GM21529 (cell line): ENCODE measurements at regions not wholly inside any gene's neighbourhood (a gene's known extent, or its start where the extent isn't known, plus 50 kb on each side); places are given as distances from the start of the nearest gene placed in this dataset.
"Not testable (repeated sequence)": the region's sequence is repeated elsewhere in the genome, so short reads cannot be mapped to it uniquely, and the experiment has no call there.

Experiments used
- ATAC-seq: cut with Tn5 transposase; IDR thresholded peaks from one replicate; pipeline ENCODE4 v1.9.1; 2021; ENCODE audit not compliant: unreplicated experiment

DNA sequence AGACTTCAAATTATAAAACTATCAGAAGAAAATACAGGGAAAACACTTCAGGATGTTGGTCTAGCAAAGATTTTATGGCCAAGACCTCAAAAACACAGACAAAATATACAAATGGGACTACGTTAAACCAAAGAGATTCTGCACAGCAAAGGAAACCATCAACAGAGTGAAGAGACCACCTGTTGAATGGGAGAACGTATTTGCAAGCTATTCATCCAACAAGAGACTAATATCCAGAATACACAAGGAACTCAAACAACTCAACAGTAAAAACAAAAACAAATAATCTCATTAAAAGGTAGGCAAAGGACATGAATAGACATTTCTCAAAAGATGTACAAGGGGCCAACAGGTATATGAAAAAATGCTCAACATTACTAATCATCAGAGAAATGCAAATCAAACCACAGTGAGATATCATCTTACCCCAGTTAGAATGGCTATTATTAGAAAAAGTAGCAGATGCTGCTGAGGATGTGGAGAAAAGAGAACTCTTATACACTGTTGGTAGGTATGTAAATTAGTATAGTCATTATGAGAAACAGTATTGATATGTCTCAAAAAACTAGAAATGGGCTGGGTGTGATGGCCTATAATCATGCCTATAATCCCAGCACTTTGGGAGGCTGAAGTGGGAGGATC lies 112.6 kb downstream of the LRIG2 start:
- peak; percentile 98 for ATAC-seq

GRCh38 chr1:113190078-113190477 lies 117.1 kb downstream of the LRIG2 start:
- ATAC-seq = no peak

GRCh38 chr1:113190930-113191329 lies 117.9 kb downstream of the LRIG2 start:
- ATAC-seq = no peak

- peak; percentile 80 for ATAC-seq
These were observed 118.6 kb downstream of the LRIG2 start for GRCh38 chr1:113191579-113192076.

DNA sequence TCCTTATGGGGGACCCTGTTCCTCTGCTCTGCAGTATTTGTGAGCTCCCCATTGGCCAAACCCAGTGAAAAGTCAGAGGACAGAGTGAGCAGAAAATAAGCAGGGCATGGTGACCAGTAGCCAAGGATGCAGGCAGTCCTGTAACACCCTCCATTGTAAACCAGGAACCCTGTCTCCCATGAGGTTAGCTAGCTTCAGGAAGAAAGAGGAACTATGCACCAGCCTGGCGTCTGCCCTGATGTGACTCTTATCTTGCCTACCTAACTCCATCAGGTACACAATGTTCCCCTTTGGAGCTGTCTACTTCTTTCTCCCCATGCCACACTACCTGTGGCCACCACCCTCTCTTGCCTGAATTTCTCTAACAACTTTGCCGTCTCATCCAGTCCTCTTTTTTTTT lies 119.2 kb downstream of the LRIG2 start:
- peak; percentile 37 for ATAC-seq

- ATAC-seq = no peak
These were observed 120.0 kb downstream of the LRIG2 start for GRCh38 chr1:113192980-113193379.

DNA sequence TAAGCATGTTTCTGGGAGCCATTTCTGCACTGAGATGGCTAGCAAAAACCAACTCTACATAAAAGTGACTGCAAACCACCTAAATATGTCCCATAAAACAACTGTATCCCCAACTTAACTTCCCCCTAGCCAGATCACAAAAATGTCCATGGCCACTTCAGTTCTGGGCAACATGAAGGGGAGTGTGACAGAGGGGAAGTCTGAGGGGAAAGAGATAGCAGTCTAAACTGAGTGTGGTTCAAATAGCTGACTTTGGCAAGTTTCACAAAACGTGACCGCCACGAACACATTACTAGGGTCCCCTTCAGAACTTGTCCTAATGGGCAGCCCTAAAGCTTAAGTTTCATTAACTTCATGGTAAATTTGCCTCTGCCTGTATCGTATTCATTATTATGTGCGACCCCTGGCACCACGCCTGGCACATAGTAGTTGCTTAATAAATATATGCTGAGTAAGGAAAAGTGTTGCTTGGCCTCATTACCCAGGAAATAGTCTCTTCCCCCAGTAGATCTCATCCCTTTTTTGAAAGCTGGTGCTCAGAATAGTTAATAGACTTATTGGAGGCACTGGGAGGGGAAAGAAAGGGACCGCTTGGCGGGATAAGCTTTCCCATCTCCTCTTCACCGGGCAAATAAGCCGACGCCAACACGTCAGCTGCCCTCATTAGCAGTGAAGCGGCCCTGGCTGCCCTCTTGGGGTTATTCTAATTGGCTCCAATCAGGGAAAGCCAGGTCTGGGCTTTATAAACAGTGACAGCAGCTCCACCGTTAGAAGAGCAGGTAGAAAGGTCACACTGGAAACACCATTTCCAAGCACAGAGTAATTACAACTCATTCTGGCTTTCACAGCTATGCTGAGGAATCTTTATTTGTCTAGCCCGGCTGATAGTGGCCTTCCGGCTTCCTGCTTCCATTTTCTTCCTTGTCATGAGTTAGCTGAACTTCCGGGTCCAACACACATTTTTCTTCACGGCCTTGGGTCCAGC lies 122.1 kb downstream of the LRIG2 start:
- no peak for ATAC-seq

DNA sequence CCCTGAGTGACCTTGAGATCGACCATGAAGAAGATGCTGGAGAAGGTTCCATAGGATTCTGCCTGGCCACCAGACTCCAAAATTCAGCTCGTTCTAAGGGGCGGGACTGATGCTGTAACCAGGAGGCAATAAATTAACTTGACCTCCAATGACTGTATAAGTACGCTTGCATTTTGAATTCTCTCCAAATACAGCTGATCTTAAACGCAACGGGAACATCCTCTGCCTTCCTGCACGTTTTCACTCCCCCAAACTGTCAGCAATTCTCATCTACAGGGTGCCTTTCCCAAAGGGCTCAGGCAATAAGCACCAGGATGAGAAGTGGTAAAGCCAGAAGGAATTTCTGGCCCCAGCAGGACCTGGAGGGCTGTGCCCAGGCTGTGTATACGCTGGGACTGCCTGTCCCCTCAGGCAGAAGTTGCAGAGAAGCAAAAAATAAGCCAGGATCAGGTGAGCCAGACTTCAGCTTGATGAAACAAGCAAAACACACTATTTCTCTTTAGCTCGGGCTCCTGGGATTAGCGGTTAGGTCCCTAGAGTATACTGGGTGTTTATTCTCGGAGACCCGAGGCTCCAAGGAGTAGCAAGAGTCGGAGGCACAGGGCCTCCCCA lies 124.8 kb downstream of the LRIG2 start:
- ATAC-seq = no peak

- no peak for ATAC-seq
These were observed 125.8 kb downstream of the LRIG2 start for GRCh38 chr1:113198806-113199205.

DNA sequence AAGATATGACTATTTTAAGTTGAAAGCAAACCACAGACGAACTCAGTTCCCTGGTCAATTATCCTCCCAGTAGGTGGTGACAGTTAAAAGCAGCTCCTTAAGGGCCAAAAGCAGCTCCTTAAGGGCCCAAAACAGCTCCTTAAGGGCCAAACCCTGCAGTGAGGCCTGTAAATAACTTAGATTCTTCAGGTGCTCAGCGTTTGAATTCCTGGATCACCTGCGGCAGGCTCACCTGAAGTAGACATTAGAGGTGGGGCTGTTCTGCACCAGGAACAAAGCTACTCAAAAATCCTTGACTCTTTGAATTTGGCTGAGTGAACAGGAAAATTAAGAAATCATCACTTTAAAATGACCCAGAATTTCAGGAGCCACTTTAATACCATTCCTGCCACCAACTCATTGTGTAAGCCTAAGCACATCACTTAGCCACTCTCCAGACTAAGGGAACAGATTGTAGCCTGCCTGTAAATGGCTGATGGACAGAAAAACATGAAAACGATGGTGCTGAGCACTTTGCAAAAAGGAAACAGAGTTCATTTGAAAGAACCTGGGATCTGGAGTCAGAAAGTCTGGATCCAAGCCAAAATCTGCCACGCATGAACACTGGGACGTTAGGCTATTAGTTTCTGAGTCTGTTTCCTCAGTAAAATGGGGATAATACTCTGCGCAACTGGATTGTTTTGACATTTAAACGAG lies 126.9 kb downstream of the LRIG2 start:
- ATAC-seq = no peak

DNA sequence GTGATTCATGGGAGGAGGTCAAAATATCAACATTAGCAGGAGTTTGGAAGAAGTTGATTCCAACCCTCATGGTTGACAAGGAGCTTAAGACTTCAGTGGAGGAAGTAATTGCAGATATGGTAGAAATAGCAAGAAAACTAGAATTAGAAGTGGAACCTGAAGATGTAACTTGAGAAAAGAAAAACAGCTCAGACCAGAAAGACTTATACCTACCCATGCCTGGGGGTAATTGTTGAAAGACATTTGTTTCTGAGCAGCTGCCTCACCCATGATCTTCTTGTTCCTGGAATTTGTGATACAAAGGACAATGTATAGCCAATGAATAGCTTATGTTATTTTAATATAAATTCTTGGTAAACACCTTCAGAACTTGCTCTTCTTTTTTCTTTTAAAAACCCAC lies 128.6 kb downstream of the LRIG2 start:
- ATAC-seq = no peak

GRCh38 chr1:113205980-113206766 lies 133.2 kb downstream of the LRIG2 start:
- no peak for ATAC-seq

GRCh38 chr1:113207019-113207418 lies 134.0 kb downstream of the LRIG2 start:
- ATAC-seq = no peak

DNA sequence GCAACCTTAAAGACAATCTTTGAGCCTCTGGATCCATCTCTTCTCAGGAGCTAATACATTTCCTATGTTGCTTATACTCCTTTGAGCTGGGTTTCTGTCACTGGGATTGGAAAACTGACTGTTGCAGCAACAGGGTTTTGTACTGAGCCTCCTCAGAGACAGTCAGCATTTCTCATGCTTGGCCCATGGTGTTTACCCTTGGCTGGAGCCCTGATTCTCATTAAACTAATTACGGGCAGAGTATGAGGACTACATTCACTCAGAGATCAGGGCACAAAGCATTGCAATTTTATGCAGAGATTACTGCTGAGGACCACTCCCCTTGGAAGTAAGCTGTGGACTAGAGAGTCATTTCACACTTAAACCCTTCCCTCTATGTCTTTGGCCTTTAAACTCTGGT lies 134.5 kb downstream of the LRIG2 start:
- ATAC-seq = no peak

DNA sequence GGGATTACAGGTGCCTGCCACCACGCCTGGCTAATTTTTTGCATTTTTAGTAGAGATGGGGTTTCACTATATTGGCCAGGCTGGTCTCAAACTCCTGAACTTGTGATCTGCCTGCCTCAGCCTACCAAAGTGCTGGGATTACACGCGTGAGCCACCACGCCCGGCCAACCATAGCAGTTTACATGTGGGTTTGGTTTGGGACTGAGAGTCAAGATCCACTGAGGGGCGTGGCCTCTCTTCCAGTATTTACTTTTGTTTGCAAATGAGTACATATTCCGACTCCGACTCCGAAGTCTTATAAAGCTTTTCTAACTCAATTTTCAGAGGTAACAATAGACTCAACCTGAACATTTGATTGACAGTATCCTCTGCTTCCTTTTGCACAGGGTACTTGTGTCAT lies 135.4 kb downstream of the LRIG2 start:
- not testable (repeated sequence) for ATAC-seq

- no peak for ATAC-seq
These were observed 137.2 kb downstream of the LRIG2 start for GRCh38 chr1:113210248-113210647.

DNA sequence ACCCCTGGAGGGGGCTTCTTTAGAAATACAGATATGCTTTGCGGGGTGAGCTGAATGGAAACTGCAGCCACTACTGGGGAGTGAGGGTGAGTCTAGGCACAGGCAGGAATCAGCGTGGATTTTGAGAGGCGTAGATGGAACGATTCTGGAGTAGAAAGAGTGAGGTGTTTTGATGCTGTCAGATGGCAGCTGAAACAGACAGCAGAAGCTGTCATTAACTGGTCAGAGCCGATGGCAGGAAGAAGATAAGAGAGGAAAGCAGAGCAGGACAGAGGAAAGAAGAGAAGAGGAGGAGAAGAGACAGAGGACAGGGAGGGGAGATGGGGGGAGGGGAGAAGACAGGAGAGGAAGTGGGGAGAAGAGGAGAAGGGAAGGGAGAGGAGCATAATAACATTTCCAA lies 138.5 kb downstream of the LRIG2 start:
- ATAC-seq = no peak

GRCh38 chr1:113215015-113215414 lies 142.0 kb downstream of the LRIG2 start:
- no peak for ATAC-seq

DNA sequence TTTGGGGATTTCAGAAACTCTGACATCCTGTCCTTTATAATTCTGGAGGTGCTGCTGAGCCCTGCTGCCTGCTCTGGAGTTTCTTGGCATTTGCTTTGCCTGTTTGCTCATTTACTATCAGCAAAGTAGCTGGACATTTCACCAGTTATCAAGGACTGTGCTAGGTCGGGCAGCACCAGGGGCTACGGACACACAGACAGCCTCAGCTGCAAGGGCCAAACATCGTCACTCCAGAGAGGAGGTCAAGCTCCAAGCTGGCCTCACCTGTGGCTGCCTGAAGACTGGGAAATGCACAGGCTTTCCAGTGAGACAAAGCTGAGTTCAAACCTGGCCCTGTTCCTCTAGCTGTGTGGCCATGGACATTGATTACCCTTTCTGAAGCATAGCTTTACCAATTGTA lies 143.7 kb downstream of the LRIG2 start:
- no peak for ATAC-seq
